NOMO-1 treated with dmso at 0.1 percent for 144 hours (cell line): ENCODE measurements at regions not wholly inside any gene's neighbourhood (a gene's known extent, or its start where the extent isn't known, plus 50 kb on each side); places are given as distances from the start of the nearest gene placed in this dataset.
"Not testable (repeated sequence)": the region's sequence is repeated elsewhere in the genome, so short reads cannot be mapped to it uniquely, and the experiment has no call there.

Experiments
- DNase-seq: peaks from one replicate; lab custom pipeline; 2025; ENCODE audit not compliant: unreplicated experiment; lab: John Stamatoyannopoulos, UW

- DNase-seq: no peak
Observed at GRCh38 chr9:113664181-113664875, 200.8 kb downstream of the RGS3 start.

GRCh38 chr9:113665064-113665463 is 201.5 kb downstream of the RGS3 start:
- DNase-seq: no peak

GRCh38 chr9:113665756-113666155 is 202.2 kb downstream of the RGS3 start:
- no peak for DNase-seq

GRCh38 chr9:113668061-113668460 is 204.5 kb downstream of the RGS3 start:
- DNase-seq: no peak

GRCh38 chr9:113669522-113670115 is 206.1 kb downstream of the RGS3 start:
- DNase-seq: no peak

GRCh38 chr9:113673726-113674125 is 202.4 kb upstream of the ZNF618 start:
- DNase-seq: no peak

- DNase-seq: no peak
Observed at GRCh38 chr9:113674436-113674835, 201.7 kb upstream of the ZNF618 start.

GRCh38 chr9:113675475-113675941 is 200.6 kb upstream of the ZNF618 start:
- DNase-seq: no peak

GRCh38 chr9:113677057-113677456 is 199.1 kb upstream of the ZNF618 start:
- DNase-seq: no peak

GRCh38 chr9:113677569-113677968 is 198.5 kb upstream of the ZNF618 start:
- DNase-seq: no peak

GRCh38 chr9:113678119-113678858 is 197.8 kb upstream of the ZNF618 start:
- no peak for DNase-seq

GRCh38 chr9:113678859-113679256 is 197.3 kb upstream of the ZNF618 start:
- no peak for DNase-seq

GRCh38 chr9:113682297-113682771 is 193.8 kb upstream of the ZNF618 start:
- DNase-seq: peak; percentile 9

- DNase-seq: not testable (repeated sequence)
Observed at GRCh38 chr9:113685636-113686035, 190.5 kb upstream of the ZNF618 start.

- no peak for DNase-seq
Observed at GRCh38 chr9:113687107-113687679, 188.9 kb upstream of the ZNF618 start.

GRCh38 chr9:113687680-113688371 is 188.3 kb upstream of the ZNF618 start:
- no peak for DNase-seq

GRCh38 chr9:113690055-113690740 is 185.9 kb upstream of the ZNF618 start:
- no peak for DNase-seq

- no peak for DNase-seq
Observed at GRCh38 chr9:113692256-113692655, 183.9 kb upstream of the ZNF618 start.

- DNase-seq: no peak
Observed at GRCh38 chr9:113694912-113695311, 181.2 kb upstream of the ZNF618 start.

- no peak for DNase-seq
Observed at GRCh38 chr9:113695440-113695851, 180.7 kb upstream of the ZNF618 start.
